ENCODE measurements at regions not wholly inside any gene's neighbourhood (a gene's known extent, or its start where the extent isn't known, plus 50 kb on each side); places are given as distances from the start of the nearest gene placed in this dataset.

- no CpG with 5 or more reads among the region's 2 CpGs for WGBS, 2 experiments (ENCODE audit: extremely low coverage in 2 of 2, insufficient read length in 1 of 2)
- Histone ChIP-seq H3K56ac (ENCODE audit: extremely low read depth, insufficient read depth, low read length) (no peak overlapping the region), H3K4me1 (ENCODE audit: control insufficient read depth, insufficient read depth, low read length) (no peaks in the 10 kb centered on the region), H4K5ac (ENCODE audit: low read depth, low read length) (no peak overlapping the region), H2BK5ac (ENCODE audit: low read depth, low read length, poor library complexity, severe bottlenecking) (no peak overlapping the region), H3K4me3 (ENCODE audit: insufficient read depth, low read depth, low read length) (no peak overlapping the region), H2BK120ac (ENCODE audit: low read depth, low read length) (no peak overlapping the region), H3K9ac (ENCODE audit: low read depth, low read length) (no peak overlapping the region), H3K4me2 (ENCODE audit: low read depth, low read length) (no peak overlapping the region), H3K9me3 (ENCODE audit: control insufficient read depth, insufficient read depth, low read length) (0 out of 2 replicates have a peak, but pooled peaks cover 2% of the 10 kb centered on the region), H4K91ac (ENCODE audit: insufficient read depth, low read depth, low read length) (no peak overlapping the region), H2AFZ (replicated peaks; ENCODE audit: low read length, poor library complexity) (no peak overlapping the region), H2AK5ac (ENCODE audit: low read depth, low read length) (no peak overlapping the region), H3K4ac (ENCODE audit: low read depth, low read length) (no peak overlapping the region), H3K27ac (ENCODE audit: insufficient read depth, low read length) (no peak overlapping the region), H3K9me1 (ENCODE audit: insufficient read depth, low read length) (no peaks in the 10 kb centered on the region), H3K36me3 (ENCODE audit: control insufficient read depth, insufficient read depth, low read length) (no peaks in the 10 kb centered on the region), H3K18ac (ENCODE audit: low read depth, low read length) (no peak overlapping the region), H3K79me1 (ENCODE audit: low read depth in 1 of 2, low read length in 2 of 2) (no peaks in the 10 kb centered on the region), H3K23ac (ENCODE audit: low read depth, low read length) (no peak overlapping the region), H4K20me1 (ENCODE audit: insufficient read depth, low read length) (no peaks in the 10 kb centered on the region), H2BK20ac (ENCODE audit: low read depth, low read length) (no peak overlapping the region), H3K27me3 (ENCODE audit: control insufficient read depth, insufficient read depth, low read length) (no peaks in the 10 kb centered on the region), H3K14ac (replicated peaks; ENCODE audit: low read depth, low read length) (no peak overlapping the region), H2BK15ac (ENCODE audit: low read depth, low read length) (no peak overlapping the region), H2AK9ac (replicated peaks; ENCODE audit: low read depth, low read length, poor library complexity) (no peak overlapping the region), H4K8ac (ENCODE audit: low read depth in 2 of 2, low read length in 2 of 2) (no peak overlapping the region)
- dilution Hi-C loops (cut with HindIII; ENCODE audit: low sequenced_read_pairs, unreplicated experiment) = no loop called here
- no TSS peak for BruUV-seq (replicated peaks)
- intact Hi-C loops (cut with micrococcal nuclease) = no loop called here
- TF ChIP-seq BHLHE40 (IDR thresholded peaks at IDR 0.05; ENCODE audit: low read depth, low read length) = no peak
- TF ChIP-seq POLR2A (IDR thresholded peaks at IDR 0.05; ENCODE audit: low read depth, low read length) = no peak
- no peak for TF ChIP-seq RCOR1 (IDR thresholded peaks at IDR 0.05; ENCODE audit: insufficient replicate concordance, low read length)
- no peak for TF ChIP-seq RAD21 (IDR thresholded peaks at IDR 0.05; ENCODE audit: low read length)
- TF ChIP-seq RFX5 (IDR thresholded peaks at IDR 0.05; ENCODE audit: low read depth, low read length) = no peak
- TF ChIP-seq FOS (IDR thresholded peaks at IDR 0.05; ENCODE audit: low read depth, low read length) = no peak
- no peak for TF ChIP-seq MAFK (IDR thresholded peaks at IDR 0.05; ENCODE audit: low read depth, low read length)
- no peak for TF ChIP-seq ELK1 (IDR thresholded peaks at IDR 0.05; ENCODE audit: borderline replicate concordance, low read depth, low read length)
- TF ChIP-seq CEBPB (IDR thresholded peaks at IDR 0.05; ENCODE audit: low read depth, low read length) = no peak
- TF ChIP-seq CHD1 (IDR thresholded peaks at IDR 0.05; ENCODE audit: low read depth, low read length) = no peak
- TF ChIP-seq MAZ (IDR thresholded peaks at IDR 0.05; ENCODE audit: borderline replicate concordance, low read depth, low read length) = no peak
- no peak for TF ChIP-seq SMC3 (IDR thresholded peaks at IDR 0.05; ENCODE audit: low read depth, low read length)
- TF ChIP-seq CTCF (conservative IDR thresholded peaks at IDR 0.05; ENCODE audit: low read depth, low read length) = no peak
- no peak for TF ChIP-seq MXI1 (IDR thresholded peaks at IDR 0.05; ENCODE audit: borderline replicate concordance, low read depth, low read length)
- ChIA-PET POLR2A (ENCODE audit: unreplicated experiment) (no interaction called here), CTCF (no interaction called here)
- in situ Hi-C loops (cut with MboI; ENCODE audit: low sequenced_read_pairs) = no loop called here
- ATAC-seq (ENCODE audit: low read depth) (no peak), DNase-seq (no peak)
Measured at GRCh38 chr13:83538636-83539035, 343.6 kb downstream of the SLITRK1 start.

Data from IMR-90 (cell line).